GM23338 (cell line): ENCODE measurements at regions not wholly inside any gene's neighbourhood (a gene's known extent, or its start where the extent isn't known, plus 50 kb on each side); places are given as distances from the start of the nearest gene placed in this dataset.

Experiments used
- CTCF ChIP-seq, 2 experiments: fragments of 200-600 bp in 1 of 2; sonication (generic) in 1 of 2; conservative IDR thresholded peaks; 2 replicates each; pipeline versions ENCODE4 v1.5.1 to v1.6.1; 2016 to 2017; ENCODE audit warnings: antibody characterized with exemption in 2 of 2, low read depth in 2 of 2, mild to moderate bottlenecking in 2 of 2, moderate library complexity in 1 of 2
- EZH2 ChIP-seq: fragments of 200-600 bp; sonication (generic); IDR thresholded peaks from one replicate; pipeline ENCODE4 v1.8.0; 2017; ENCODE audit warnings: antibody characterized with exemption, mild to moderate bottlenecking, low read depth; ENCODE audit not compliant: unreplicated experiment
- EZH2phosphoT487 ChIP-seq: fragments of 200-600 bp; sonication (generic); IDR thresholded peaks from one replicate; pipeline ENCODE4 v1.8.1; 2018; ENCODE audit warnings: antibody characterized with exemption; ENCODE audit not compliant: unreplicated experiment
- JUNB ChIP-seq: IDR thresholded peaks from one replicate; pipeline ENCODE4 v1.6.1; 2016; ENCODE audit warnings: antibody characterized with exemption; ENCODE audit not compliant: unreplicated experiment
- POLR2AphosphoS5 ChIP-seq: IDR thresholded peaks from 2 replicates; pipeline ENCODE4 v1.6.1; 2016; ENCODE audit warnings: antibody characterized with exemption, low read depth
- REST ChIP-seq: IDR thresholded peaks from one replicate; pipeline ENCODE4 v1.6.1; 2018; ENCODE audit warnings: antibody characterized with exemption; ENCODE audit not compliant: unreplicated experiment
- STAT1 ChIP-seq: IDR thresholded peaks from one replicate; pipeline ENCODE4 v1.6.1; 2016; ENCODE audit warnings: antibody characterized with exemption; ENCODE audit not compliant: unreplicated experiment
- ZNF462 ChIP-seq: fragments of 250-450 bp; sonication (Bioruptor Pico); IDR thresholded peaks from 2 replicates; pipeline ENCODE4 v1.5.0; 2020; ENCODE audit warnings: mild to moderate bottlenecking, moderate library complexity

- TF ChIP-seq CTCF (conservative IDR thresholded peaks at IDR 0.05; ENCODE audit: low read depth in 2 of 2) (no peak), POLR2AphosphoS5 (no peak), REST (no peak), JUNB (no peak), ZNF462 (CRISPR knock-in tag) (no peak), EZH2 (no peak), EZH2phosphoT487 (no peak), STAT1 (no peak)
These were observed 187.5 kb upstream of the C21orf91 start for GRCh38 chr21:18006691-18007090.
